ENCODE measurements at regions not wholly inside any gene's neighbourhood (a gene's known extent, or its start where the extent isn't known, plus 50 kb on each side); places are given as distances from the start of the nearest gene placed in this dataset.

DNA sequence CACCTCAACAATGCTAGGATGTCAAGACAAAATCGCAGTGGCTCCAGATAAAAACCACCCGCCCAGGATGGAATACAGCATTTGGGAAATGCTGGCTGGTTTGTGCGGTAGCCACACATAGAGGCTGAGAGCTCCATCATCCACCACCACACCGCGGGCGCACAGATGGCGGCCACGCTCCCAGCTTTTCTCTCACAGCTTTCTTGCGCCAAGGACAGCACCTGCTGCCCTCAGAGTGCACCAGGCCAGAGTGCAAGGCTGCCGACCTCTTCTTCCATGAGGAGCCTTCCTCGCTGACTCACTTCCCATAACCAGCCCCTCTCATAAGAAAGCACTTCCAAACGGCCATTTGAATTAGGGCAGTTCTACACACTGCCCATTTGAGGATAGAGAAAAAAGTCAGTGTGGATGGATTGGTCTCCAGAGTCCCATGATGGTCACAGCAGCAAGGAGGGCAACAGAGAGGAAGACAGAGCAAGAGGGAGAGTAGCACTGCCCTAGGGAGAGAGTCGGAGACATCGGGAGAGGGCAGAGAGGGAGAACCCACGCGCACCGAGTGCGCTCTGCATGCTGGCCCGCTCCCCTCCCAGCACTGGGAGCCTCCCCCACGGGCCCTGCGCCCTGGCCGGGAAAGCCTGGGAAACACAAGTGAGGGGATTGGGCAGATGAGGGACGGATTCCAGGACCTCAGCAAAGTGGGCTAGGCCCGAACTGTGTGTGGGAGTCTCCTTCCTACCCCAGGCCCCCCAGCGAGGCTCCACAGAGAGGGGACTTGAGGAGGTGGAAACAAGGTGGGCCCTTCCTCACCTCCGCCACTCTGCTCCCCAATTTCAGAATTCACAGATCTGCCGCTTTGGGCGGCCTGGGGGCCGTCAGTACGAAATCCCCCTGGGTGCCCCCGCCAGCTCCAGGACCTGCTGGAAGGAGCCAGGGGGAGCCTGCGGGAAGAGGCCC is 156.9 kb downstream of the USP12 start:
- no peak for DNase-seq

DNA sequence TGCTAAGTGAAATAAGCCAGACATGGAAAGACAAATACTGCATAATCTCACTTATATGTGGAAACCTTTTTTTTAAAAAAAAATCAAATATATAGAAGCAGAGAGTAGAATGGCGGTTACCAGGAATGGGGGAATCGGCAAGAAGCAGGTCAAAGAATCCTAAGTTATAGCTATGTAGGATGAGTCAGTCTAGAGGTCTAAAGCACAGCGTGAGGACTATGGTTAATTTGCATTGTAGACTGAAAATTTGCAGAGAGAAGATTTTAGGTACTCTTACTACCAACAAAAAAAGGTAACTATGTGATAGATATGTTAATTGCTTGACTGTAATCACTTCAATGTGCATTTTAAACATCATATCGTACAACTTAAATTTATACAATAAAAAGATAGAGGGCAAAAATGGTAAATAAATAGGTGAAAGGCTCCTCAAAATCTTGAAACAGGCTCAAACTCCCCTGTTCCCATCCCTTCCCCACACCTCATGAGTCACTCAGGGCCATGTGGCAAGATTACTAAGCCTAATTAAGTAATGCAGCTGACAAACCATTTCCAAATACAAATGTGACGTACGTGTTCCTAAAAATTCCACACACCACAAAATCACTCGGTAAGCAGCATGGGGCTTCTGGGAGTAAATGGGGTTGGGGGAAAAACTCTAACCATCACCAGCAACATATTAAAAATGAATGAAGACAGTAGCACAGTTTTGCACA is 159.0 kb downstream of the USP12 start:
- DNase-seq: no peak

GRCh38 chr13:27011661-27012060 is 159.9 kb downstream of the USP12 start:
- DNase-seq: no peak

DNA sequence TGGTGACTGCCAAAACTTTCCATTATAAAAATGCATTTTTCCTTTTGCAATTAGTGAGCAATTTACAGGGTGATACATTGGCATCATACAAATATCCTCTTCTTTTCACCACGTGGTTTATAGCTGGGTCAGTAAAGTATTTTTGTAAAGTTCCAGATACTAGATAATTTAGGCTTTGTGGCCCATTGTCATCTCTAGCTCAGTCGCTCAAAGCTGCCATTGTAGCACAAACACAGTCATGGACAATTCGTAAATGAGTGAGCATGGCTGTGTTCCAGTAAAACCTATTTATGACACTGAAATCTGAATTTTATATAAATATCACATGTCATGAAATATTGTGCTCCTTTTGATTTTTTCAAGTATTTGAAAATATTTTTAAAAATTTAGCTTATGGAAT is 162.9 kb downstream of the USP12 start:
- DNase-seq: no peak

DNA sequence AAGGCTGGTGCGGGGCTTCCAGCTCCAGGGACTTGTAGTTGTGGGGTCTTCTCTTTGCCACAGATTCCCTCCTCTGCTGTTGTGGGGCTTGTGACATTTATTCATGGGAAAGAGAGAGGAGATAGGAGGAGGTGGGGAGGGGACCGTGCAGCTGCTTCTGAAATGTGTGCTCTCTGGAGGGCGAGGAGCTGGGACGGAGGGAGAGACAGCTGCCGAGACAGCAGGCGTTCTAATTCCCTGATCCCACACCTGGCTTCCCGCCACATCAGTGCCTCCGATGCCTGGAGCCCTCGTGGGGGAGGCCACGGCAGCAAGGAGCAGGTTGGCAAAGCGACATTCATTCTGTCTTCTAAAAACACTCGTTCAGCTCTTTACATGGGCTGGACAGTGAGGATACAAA is 164.4 kb downstream of the USP12 start:
- no peak for DNase-seq

- DNase-seq: peak; percentile 56
These were observed 165.0 kb downstream of the USP12 start for GRCh38 chr13:27006519-27007161.

DNA sequence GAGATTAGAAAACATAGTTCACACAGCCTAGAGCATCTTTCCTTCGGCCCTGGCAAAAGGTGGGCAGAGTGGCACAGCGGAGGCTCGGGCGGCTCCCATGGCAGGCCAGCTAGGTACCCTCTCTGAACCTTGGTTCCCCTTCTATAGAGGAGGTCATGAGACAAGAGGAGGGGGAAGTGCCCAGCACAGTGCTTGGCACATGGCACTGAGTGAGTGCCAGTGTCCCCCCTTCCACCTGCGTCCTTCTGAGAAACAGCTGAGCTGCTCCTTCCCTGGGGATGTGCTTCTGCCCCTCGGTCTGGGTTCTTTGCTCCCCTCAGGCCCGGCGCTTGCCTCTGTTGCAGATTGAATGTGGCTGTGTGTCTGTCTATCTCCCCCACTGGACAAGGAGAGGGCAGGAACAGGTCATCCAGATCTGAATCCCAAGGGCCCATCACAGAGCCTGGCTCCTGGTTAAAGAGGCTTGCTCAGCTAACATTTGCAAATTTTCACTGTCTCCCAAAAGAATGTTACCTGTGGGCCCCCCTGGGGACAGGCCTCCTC is 165.6 kb downstream of the USP12 start:
- no peak for DNase-seq

DNA sequence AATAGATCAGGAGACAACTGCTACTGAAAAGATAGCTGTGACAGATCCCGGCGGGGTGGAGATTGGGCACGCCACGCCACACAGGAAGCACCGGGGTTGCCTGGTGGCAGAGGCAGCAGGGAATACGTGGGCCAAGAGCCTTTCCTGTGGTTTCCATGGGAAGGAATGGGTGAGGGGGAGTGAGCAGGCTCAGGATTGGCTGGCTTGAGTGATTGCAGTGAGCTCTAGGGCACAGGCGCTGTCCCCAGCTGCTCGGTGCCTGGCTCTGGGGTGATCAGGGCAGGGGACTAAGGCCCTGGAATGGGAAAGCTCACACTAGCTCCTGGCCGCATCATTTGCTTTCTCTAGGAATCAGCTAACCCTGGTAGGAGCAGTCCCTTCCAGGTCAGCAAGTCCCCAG is 166.1 kb downstream of the USP12 start:
- peak; percentile 51 for DNase-seq

DNA sequence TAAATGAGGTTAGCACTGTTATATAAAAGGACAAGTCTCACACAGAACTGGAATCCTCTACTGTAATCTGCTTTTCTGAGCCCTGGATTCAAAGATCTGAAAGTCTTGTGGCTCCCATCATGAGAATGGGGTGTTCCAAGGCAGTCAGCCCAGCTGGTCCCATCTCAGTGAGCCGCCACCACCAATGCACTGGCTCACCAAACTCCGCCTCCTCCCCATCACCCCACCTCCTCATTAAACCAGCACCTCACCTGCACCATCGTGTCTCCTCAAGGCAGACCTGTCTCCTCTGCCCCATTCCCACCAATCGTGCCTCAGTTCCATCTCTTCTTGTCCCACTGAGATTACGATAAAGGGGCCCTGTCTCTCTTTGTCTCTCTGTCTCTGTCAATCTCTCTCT is 166.7 kb downstream of the USP12 start:
- DNase-seq: no peak

GRCh38 chr13:27004326-27004725 is 167.3 kb downstream of the USP12 start:
- no peak for DNase-seq

DNA sequence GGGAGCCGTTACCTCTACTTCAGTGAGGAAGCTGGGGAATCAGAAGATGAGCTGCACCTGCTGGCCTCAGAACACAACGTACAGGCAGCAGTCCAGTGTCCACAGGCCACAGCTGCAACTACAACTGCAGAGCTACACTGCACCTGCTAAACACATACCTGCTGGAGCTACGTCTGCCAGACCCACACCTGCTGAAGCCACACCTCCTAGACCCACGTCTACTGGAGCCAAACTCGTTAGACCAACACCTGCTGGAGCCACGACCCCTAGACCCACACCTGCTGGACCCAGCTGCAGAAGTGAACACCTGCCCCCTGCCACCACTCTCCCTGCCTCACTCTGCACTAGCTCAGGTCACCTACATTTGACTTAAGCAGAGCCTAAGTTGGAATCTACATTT is 169.9 kb downstream of the USP12 start:
- DNase-seq: no peak

DNA sequence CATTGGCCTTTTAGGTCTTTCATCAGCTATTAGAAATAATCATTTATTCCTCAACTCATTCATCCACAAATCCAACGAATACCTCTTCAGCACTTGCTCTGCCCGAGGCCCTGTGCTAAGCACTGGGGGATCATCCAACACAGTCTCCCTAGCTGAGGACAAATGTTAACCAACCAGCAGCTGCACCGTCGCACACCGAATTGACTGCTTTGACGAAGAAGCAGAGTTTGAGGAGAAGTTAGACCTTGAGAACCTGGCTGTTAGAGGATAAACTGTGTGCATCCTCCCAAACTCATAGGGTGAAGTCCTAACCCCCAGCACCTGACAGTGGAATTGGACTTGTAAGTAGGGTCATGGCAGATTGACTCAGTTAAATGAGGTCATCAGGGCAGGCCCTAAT is 170.9 kb downstream of the USP12 start:
- no peak for DNase-seq

DNA sequence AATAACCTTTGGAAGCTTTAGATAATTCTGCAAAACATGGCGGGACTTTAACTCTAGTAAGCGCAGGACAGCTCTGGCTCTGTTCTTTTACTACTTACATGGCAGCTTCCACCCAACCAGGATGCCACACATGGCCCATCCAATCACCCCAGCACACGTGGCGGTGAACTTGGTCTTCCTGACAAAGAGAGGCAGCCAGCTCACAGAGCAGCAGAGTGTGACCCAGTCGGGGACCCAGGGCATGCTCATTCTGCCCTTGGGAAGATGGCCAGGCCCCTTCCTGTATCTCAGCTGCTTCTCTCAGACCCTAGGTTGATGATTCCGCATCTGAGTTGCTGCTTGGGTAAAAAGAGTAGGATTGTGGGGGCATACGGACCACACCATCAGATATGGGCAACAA is 172.1 kb downstream of the USP12 start:
- no peak for DNase-seq

GRCh38 chr13:26998292-26998691 is 173.3 kb downstream of the USP12 start:
- DNase-seq: no peak

DNA sequence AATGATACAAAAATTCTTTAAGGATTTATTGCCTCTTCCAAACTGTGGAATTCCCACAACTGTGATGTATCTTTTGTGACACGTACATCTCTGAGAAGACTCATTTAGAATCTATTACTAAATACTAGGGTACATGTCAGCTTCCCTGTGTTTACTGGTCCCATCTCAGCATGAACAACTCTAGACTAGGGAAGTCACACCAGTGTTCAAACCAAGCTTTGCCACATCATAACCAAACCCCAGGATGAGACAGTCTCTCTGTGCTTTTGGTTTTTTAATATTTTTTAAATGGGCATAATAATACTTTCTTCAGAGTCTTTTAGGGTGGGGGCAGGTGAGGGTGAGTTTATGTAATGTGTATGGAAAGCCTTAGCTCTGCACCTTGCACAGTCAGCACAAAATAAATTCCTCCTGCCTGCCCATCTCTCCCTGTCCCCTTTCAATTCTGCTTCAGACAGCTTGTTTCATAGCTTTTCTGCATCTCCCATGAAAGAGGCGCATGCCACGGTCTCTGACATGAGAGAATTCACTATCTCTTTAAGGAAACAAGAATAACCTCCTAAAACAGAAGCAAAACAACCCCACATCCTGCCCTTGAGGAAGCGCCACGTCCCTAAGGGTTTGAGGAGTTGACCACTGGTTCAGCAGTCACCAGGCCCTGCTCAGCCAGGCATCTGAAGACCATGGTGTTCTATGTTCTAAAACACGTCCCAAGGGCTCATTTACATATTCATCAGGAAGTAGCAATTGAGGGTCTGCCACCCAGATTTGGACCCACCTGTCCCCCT is 174.5 kb downstream of the USP12 start:
- no peak for DNase-seq

DNA sequence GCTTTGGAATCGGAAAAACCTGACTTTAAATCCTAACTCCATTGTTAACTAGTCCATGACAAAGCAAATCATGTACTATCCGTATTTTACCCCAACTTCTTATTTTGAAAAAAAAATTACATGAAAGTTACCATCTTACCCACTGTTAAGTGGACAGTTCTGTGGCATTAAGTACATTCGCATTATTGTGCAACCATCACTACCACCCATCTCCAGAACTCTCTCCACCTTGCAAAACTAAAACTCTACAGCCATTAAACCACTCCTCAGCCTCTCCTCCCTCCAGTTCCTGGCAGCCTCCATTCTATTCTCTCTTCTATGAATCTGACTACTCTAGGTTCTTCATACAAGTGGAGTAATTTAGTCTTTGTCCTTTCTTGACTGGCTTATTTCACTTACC is 176.5 kb downstream of the USP12 start:
- DNase-seq: no peak

DNA sequence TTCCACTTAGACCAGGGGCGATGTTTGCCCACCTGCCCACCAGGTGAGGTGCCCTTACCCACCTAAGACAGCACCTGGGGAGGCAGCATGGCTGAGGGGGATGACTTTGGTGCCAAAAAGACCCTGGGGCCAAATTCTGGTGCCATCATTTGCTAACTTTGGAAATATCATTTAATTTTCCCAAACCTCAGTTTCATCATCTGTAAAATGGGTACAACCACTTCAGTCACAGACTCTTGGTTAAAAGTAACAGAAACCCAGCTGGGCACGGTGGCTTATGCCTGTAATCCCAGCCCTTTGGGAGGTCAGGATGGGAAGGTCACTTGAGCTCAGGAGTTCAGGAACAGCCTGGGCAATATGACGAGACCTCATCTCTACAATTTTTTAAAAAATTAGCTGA is 177.8 kb downstream of the USP12 start:
- no peak for DNase-seq

DNA sequence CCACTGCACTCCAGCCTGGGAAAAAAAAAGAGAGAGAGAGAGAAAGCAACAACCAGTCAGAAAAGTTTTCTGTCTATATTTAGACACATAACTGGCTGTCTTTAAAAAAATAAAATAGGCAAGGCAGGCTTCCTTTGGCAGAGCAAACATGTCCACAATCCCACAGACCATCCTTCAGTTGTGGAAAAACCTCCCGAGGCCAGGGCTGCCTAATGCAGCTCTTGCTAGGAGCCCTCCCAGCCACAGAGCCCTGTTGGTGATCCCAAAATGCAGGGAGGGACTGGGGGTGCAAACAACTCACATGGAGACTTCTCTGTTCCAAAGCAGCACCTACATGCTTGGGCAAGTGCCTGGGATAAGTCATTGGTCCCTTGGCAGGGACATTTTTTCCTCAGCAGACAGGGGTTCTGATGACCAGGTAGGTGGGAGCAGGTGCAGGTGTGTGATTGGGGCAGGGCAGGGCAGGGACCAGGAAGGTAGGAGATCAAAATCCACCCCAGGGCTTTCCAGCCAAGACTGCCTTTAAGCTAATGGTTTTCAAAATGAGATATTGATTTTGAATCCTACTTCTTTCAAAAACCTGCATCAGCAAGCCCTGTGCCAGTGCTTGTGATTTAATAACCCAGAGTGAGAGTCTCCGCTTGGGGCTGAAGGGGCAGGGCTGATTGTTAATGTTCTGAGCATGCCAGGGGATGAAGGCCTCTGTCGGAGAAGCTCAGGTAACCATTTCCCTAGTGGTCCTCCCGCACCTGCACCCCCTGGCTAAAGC is 178.5 kb downstream of the USP12 start:
- no peak for DNase-seq

GRCh38 chr13:26991508-26992181 is 180.0 kb downstream of the USP12 start:
- DNase-seq: peak; percentile 79

DNA sequence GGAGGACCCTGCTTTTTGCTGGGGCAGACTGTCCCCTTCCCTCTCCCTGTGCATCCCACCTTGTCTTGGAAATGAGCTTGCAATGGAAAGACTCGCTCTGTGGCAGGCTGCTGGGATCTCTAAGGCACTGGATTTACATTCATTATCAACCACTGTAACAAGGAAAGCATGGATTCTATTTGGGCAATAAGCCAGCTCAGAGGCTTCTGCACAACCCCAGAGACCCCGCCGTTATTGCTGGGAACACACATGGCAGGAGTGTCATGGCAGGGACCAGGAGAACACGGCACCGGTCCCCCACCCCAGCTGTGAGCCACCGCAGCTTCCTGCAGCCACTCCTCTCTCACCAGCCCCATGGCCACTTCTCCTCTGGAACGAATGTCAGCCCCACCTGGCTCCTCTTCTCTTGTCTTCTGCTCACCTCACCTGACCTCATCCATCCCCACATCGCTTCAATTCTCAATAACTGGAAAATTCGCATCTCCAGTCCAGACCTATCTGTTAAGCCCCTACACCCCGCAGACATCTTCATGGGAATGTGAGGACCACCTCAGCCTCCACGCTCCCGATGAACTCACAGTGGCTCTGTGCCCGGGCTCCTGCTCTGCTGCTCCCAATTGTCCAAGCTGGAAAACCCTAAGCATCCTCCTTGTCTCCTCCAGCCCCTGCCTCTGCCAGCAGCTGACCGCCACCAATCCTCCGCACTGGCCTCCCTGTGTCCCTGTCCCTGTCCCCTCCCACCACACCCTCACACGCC is 181.5 kb downstream of the USP12 start:
- no peak for DNase-seq
